ENCODE measurements at regions not wholly inside any gene's neighbourhood (a gene's known extent, or its start where the extent isn't known, plus 50 kb on each side); places are given as distances from the start of the nearest gene placed in this dataset.
"Not testable (repeated sequence)": the region's sequence is repeated elsewhere in the genome, so short reads cannot be mapped to it uniquely, and the experiment has no call there.

GRCh38 chr5:25393256-25393655, 748.5 kb upstream of the CDH10 start:
- DNase-seq (ENCODE audit: low read depth): no peak

- no peak for DNase-seq (ENCODE audit: low read depth)
Measured at GRCh38 chr5:25387953-25388352, 743.2 kb upstream of the CDH10 start.

- DNase-seq (ENCODE audit: low read depth): no peak
Measured at GRCh38 chr5:25362799-25363198, 718.0 kb upstream of the CDH10 start.

GRCh38 chr5:25358919-25359318, 714.1 kb upstream of the CDH10 start:
- DNase-seq (ENCODE audit: low read depth): no peak

GRCh38 chr5:25357605-25358004, 712.8 kb upstream of the CDH10 start:
- DNase-seq (ENCODE audit: low read depth): no peak

GRCh38 chr5:25349746-25350145, 705.0 kb upstream of the CDH10 start:
- DNase-seq (ENCODE audit: low read depth): no peak

- DNase-seq (ENCODE audit: low read depth): no peak
Measured at GRCh38 chr5:25345240-25345771, 700.5 kb upstream of the CDH10 start.

- no peak for DNase-seq (ENCODE audit: low read depth)
Measured at GRCh38 chr5:25339541-25339940, 694.8 kb upstream of the CDH10 start.

GRCh38 chr5:25334350-25334749, 689.6 kb upstream of the CDH10 start:
- DNase-seq (ENCODE audit: low read depth): no peak

GRCh38 chr5:25330721-25331120, 685.9 kb upstream of the CDH10 start:
- DNase-seq (ENCODE audit: low read depth): no peak

GRCh38 chr5:25327172-25327571, 682.4 kb upstream of the CDH10 start:
- DNase-seq (ENCODE audit: low read depth): no peak

GRCh38 chr5:25301836-25302235, 657.1 kb upstream of the CDH10 start:
- no peak for DNase-seq (ENCODE audit: low read depth)

- DNase-seq (ENCODE audit: low read depth): no peak
Measured at GRCh38 chr5:25295067-25295466, 650.3 kb upstream of the CDH10 start.

- not testable (repeated sequence) for DNase-seq (ENCODE audit: low read depth)
Measured at GRCh38 chr5:25289766-25290165, 645.0 kb upstream of the CDH10 start.

- no peak for DNase-seq (ENCODE audit: low read depth)
Measured at GRCh38 chr5:25286319-25286718, 641.5 kb upstream of the CDH10 start.

- no peak for DNase-seq (ENCODE audit: low read depth)
Measured at GRCh38 chr5:25285136-25285535, 640.4 kb upstream of the CDH10 start.

GRCh38 chr5:25263507-25263906, 618.7 kb upstream of the CDH10 start:
- not testable (repeated sequence) for DNase-seq (ENCODE audit: low read depth)

GRCh38 chr5:25262221-25262620, 617.4 kb upstream of the CDH10 start:
- DNase-seq (ENCODE audit: low read depth): no peak

GRCh38 chr5:25255128-25255527, 610.4 kb upstream of the CDH10 start:
- DNase-seq (ENCODE audit: low read depth): no peak

GRCh38 chr5:25241981-25242380, 597.2 kb upstream of the CDH10 start:
- DNase-seq (ENCODE audit: low read depth): no peak

- DNase-seq (ENCODE audit: low read depth): not testable (repeated sequence)
Measured at GRCh38 chr5:25238720-25239119, 593.9 kb upstream of the CDH10 start.

GRCh38 chr5:25224316-25224982, 579.7 kb upstream of the CDH10 start:
- DNase-seq (ENCODE audit: low read depth): no peak

- DNase-seq (ENCODE audit: low read depth): not testable (repeated sequence)
Measured at GRCh38 chr5:25199902-25200301, 555.1 kb upstream of the CDH10 start.

GRCh38 chr5:25190521-25191000, 545.8 kb upstream of the CDH10 start:
- no peak for DNase-seq (ENCODE audit: low read depth)
